SK-N-SH (cell line): ENCODE measurements at regions not wholly inside any gene's neighbourhood (a gene's known extent, or its start where the extent isn't known, plus 50 kb on each side); places are given as distances from the start of the nearest gene placed in this dataset.

Experiments used
- CTCF ChIA-PET: fragments of 300-600, 350-600 bp; formaldehyde crosslinking; extraction: SDS; loops from one replicate; lab custom pipeline; 2021; lab: Yijun Ruan, JAX
- POLR2A ChIA-PET: fragments of 350-600 bp; sonication (Branson Sonifier 250); formaldehyde crosslinking; extraction: SDS; loops from one replicate; lab custom pipeline; 2020; ENCODE audit warnings: antibody characterized with exemption, inconsistent platforms; lab: Yijun Ruan, JAX
- DNase-seq: peaks from one replicate; pipeline ENCODE4 v3.0.0; 2012
- H2AFZ ChIP-seq: fragments of 200-600 bp; sonication (generic); 2 replicates; pipeline ENCODE4 v1.8.1; 2016; ENCODE audit warnings: antibody characterized with exemption, mild to moderate bottlenecking, low read depth
- H3F3A ChIP-seq: fragments of 200-600 bp; sonication (generic); replicated peaks from 2 replicates; pipeline ENCODE3; 2016; ENCODE audit warnings: antibody characterized with exemption, mild to moderate bottlenecking; ENCODE audit not compliant: insufficient read depth
- H3K27ac ChIP-seq, 2 experiments: fragments of 200-500 bp in 1 of 2; fragments of 200-600 bp in 1 of 2; sonication (Bioruptor generic) in 1 of 2; sonication (generic), shearing (Covaris generic) in 1 of 2; 2 replicates each; pipeline versions ENCODE4 v1.5.1 to v1.6.1; 2014 to 2016; ENCODE audit warnings: low read depth in 2 of 2, inconsistent platforms in 1 of 2, low read length in 1 of 2, mild to moderate bottlenecking in 1 of 2, mixed read lengths in 1 of 2
- H3K27me3 ChIP-seq: fragments of 200-600 bp; sonication (generic), shearing (Covaris generic); 2 replicates; pipeline ENCODE4 v1.6.1; 2016; ENCODE audit warnings: mixed run types; ENCODE audit not compliant: insufficient read depth
- H3K36me3 ChIP-seq, 2 experiments: fragments of 200-500 bp in 1 of 2; fragments of 200-600 bp in 1 of 2; sonication (Bioruptor generic) in 1 of 2; sonication (generic) in 1 of 2; replicated peaks in 1 of 2; 2 replicates each; pipeline versions ENCODE3 to v1.5.1; 2014 to 2016; ENCODE audit warnings: low read length in 1 of 2, mild to moderate bottlenecking in 1 of 2; ENCODE audit not compliant: insufficient read depth in 2 of 2, control insufficient read depth in 1 of 2
- H3K4me1 ChIP-seq, 2 experiments: fragments of 200-500 bp in 1 of 2; fragments of 200-600 bp in 1 of 2; sonication (Bioruptor generic) in 1 of 2; sonication (generic), shearing (Covaris generic) in 1 of 2; 2 replicates each; pipeline versions ENCODE4 v1.5.1 to v1.6.1; 2014 to 2016; ENCODE audit warnings: low read depth in 1 of 2, low read length in 1 of 2, mixed run types in 1 of 2; ENCODE audit not compliant: insufficient read depth in 2 of 2, control insufficient read depth in 1 of 2
- H3K4me2 ChIP-seq: fragments of 200-600 bp; sonication (generic), shearing (Covaris generic); 2 replicates; pipeline ENCODE4 v1.6.1; 2017; ENCODE audit warnings: mixed run types
- H3K4me3 ChIP-seq, 2 experiments: fragments of 200-500 bp in 1 of 2; fragments of 200-600 bp in 1 of 2; sonication (Bioruptor generic) in 1 of 2; sonication (generic), shearing (Covaris generic) in 1 of 2; 2 replicates each; pipeline versions ENCODE4 v1.5.1 to v1.8.1; 2014 to 2016; ENCODE audit warnings: low read depth in 2 of 2, inconsistent platforms in 1 of 2, low read length in 1 of 2, mild to moderate bottlenecking in 1 of 2, mixed read lengths in 1 of 2, moderate library complexity in 1 of 2
- H3K79me2 ChIP-seq: fragments of 200-600 bp; sonication (generic); 2 replicates; pipeline ENCODE4 v1.8.1; 2017; ENCODE audit warnings: mild to moderate bottlenecking; ENCODE audit not compliant: insufficient read depth
- H3K9ac ChIP-seq: fragments of 200-600 bp; sonication (generic); 2 replicates; pipeline ENCODE4 v1.6.1; 2017; ENCODE audit warnings: mixed run types
- H3K9me2 ChIP-seq: fragments of 200-600 bp; sonication (generic); 2 replicates; pipeline ENCODE4 v1.6.1; 2017; ENCODE audit warnings: mixed run types
- H3K9me3 ChIP-seq: fragments of 200-600 bp; sonication (generic); 2 replicates; pipeline ENCODE4 v1.6.1; 2017; ENCODE audit warnings: mixed run types, mild to moderate bottlenecking, moderate library complexity
- H4K20me1 ChIP-seq: fragments of 200-600 bp; sonication (generic); 2 replicates; pipeline ENCODE4 v1.6.1; 2017; ENCODE audit warnings: mild to moderate bottlenecking, mixed run types; ENCODE audit not compliant: insufficient read depth
- CHD2 ChIP-seq: fragments of 150-350 bp; IDR thresholded peaks from 2 replicates; pipeline ENCODE4 v1.6.1; 2018; ENCODE audit warnings: low read length; ENCODE audit not compliant: partially characterized antibody
- ELF1 ChIP-seq: IDR thresholded peaks from 2 replicates; pipeline ENCODE4 v1.4.0; 2012
- EP300 ChIP-seq, 2 experiments: IDR thresholded peaks; 2 replicates each; pipeline versions ENCODE4 v1.4.0 to v1.6.1; 2012; ENCODE audit warnings: borderline replicate concordance in 1 of 2, low read depth in 1 of 2, low read length in 1 of 2
- JUND ChIP-seq: IDR thresholded peaks from 2 replicates; pipeline ENCODE4 v1.4.0; 2012
- MEF2A ChIP-seq: IDR thresholded peaks from 2 replicates; pipeline ENCODE4 v1.4.0; 2012; ENCODE audit warnings: low read depth, borderline replicate concordance
- MXI1 ChIP-seq: IDR thresholded peaks from 2 replicates; pipeline ENCODE4 v1.6.1; 2012; ENCODE audit warnings: mild to moderate bottlenecking, low read depth, low read length, improper control_type of control experiment
- NFIC ChIP-seq: IDR thresholded peaks from 2 replicates; pipeline ENCODE4 v1.4.0; 2012; ENCODE audit warnings: borderline replicate concordance
- NRF1 ChIP-seq: IDR thresholded peaks from 2 replicates; pipeline ENCODE4 v1.6.1; 2012; ENCODE audit warnings: low read depth, mild to moderate bottlenecking, low read length
- PBX3 ChIP-seq: IDR thresholded peaks from 2 replicates; pipeline ENCODE4; 2012
- RFX5 ChIP-seq: IDR thresholded peaks from 2 replicates; pipeline ENCODE4 v1.6.1; 2012; ENCODE audit warnings: mild to moderate bottlenecking, improper control_type of control experiment, low read length
- RXRA ChIP-seq: IDR thresholded peaks from 2 replicates; pipeline ENCODE4 v1.4.0; 2012; ENCODE audit warnings: low read depth, mild to moderate bottlenecking, borderline replicate concordance
- SIN3A ChIP-seq: IDR thresholded peaks from 2 replicates; pipeline ENCODE4 v1.6.1; 2012; ENCODE audit warnings: low read depth, mild to moderate bottlenecking, low read length, moderate library complexity, borderline replicate concordance
- YY1 ChIP-seq: IDR thresholded peaks from 2 replicates; pipeline ENCODE4 v1.4.0; 2012; ENCODE audit warnings: low read depth, mild to moderate bottlenecking
- WGBS: methylation state at CpG from one replicate; pipeline ENCODE4 v1.1.6; 2017; ENCODE audit warnings: low lambda C conversion rate; 5-methylcytosine and 5-hydroxymethylcytosine counted together
- TF ChIP-seq, protein P1 (sequence below): fragments of 200-600 bp; sonication (generic); IDR thresholded peaks from 2 replicates; pipeline ENCODE4 v1.6.1; 2017; ENCODE audit warnings: antibody characterized with exemption, mild to moderate bottlenecking, moderate library complexity
- TF ChIP-seq, protein P2 (sequence below): IDR thresholded peaks from 2 replicates; pipeline ENCODE4 v1.4.0; 2012; ENCODE audit warnings: low read depth, borderline replicate concordance

- peaks cover 100% of the 10 kb centered on the region for H3K79me2 ChIP-seq
- no peak overlapping the region for H3K9ac ChIP-seq
- no peaks in the 10 kb centered on the region for H3K9me2 ChIP-seq
- peaks cover 5% of the 10 kb centered on the region for H3F3A ChIP-seq
- CTCF ChIA-PET = interaction anchor here (3.5 kb wide), 1 partner anchor 37 kb away, joined by 23 read pairs; no protein-coding TSS in a partner anchor
- H2AFZ ChIP-seq = no peak overlapping the region
- no peaks in the 10 kb centered on the region for H3K27me3 ChIP-seq
- H3K4me1 ChIP-seq = peaks cover 0 to 16% of the 10 kb centered on the region in 2 experiments; a peak in 2 of 4 replicates
- no peaks in the 10 kb centered on the region for H3K9me3 ChIP-seq
- DNase-seq = no peak
- WGBS = 83% methylated on average over 4 of the region's 4 CpGs
- peaks cover 10 to 20% of the 10 kb centered on the region in 2 experiments for H3K36me3 ChIP-seq
- peaks cover 28% of the 10 kb centered on the region; the same call in 1 of the 2 replicates for H4K20me1 ChIP-seq
- no peak overlapping the region for H3K27ac ChIP-seq
- no peak overlapping the region for H3K4me2 ChIP-seq
- H3K4me3 ChIP-seq = no peak overlapping the region
- POLR2A ChIA-PET = no interaction called here
- TF ChIP-seq RFX5 = no peak
- TF ChIP-seq MEF2A = no peak
Observed at GRCh38 chr7:130933919-130934318, 199.9 kb upstream of the KLF14 start.

- Histone ChIP-seq H3K27ac (no peak overlapping the region), H2AFZ (no peak overlapping the region), H3K9me3 (no peaks in the 10 kb centered on the region), H3K4me3 (no peak overlapping the region), H3K27me3 (no peaks in the 10 kb centered on the region)
- DNase-seq = no peak
- POLR2A ChIA-PET = no interaction called here
- 95% methylated on average over 11 of the region's 11 CpGs for WGBS
- no peak for TF ChIP-seq MXI1
- TF ChIP-seq NRF1 = no peak
- TF ChIP-seq SIN3A = no peak
- TF ChIP-seq PBX3 = no peak
- TF ChIP-seq RFX5 = no peak
- no peak for TF ChIP-seq JUND
- TF ChIP-seq, all 33 proteins: peak for 0
- H3K9me2 ChIP-seq = no peaks in the 10 kb centered on the region
- CTCF ChIA-PET = interaction anchor here (0.7 to 4.9 kb wide), 4 partner anchors 11 to 105 kb away, joined by 3 to 23 read pairs (median 12); no protein-coding TSS in a partner anchor
- H3K4me2 ChIP-seq = no peak overlapping the region
- H3K9ac ChIP-seq = no peak overlapping the region
- peaks cover 0 to 25% of the 10 kb centered on the region in 2 experiments; a peak in 3 of 4 replicates for H3K4me1 ChIP-seq
- peaks cover 100% of the 10 kb centered on the region for H3K79me2 ChIP-seq
- H3F3A ChIP-seq = peaks cover 10% of the 10 kb centered on the region
- H4K20me1 ChIP-seq = peaks cover 28% of the 10 kb centered on the region; the same call in 1 of the 2 replicates
- peaks cover 10 to 23% of the 10 kb centered on the region in 2 experiments for H3K36me3 ChIP-seq
Observed at GRCh38 chr7:130935564-130936157, 201.7 kb upstream of the KLF14 start.

DNA sequence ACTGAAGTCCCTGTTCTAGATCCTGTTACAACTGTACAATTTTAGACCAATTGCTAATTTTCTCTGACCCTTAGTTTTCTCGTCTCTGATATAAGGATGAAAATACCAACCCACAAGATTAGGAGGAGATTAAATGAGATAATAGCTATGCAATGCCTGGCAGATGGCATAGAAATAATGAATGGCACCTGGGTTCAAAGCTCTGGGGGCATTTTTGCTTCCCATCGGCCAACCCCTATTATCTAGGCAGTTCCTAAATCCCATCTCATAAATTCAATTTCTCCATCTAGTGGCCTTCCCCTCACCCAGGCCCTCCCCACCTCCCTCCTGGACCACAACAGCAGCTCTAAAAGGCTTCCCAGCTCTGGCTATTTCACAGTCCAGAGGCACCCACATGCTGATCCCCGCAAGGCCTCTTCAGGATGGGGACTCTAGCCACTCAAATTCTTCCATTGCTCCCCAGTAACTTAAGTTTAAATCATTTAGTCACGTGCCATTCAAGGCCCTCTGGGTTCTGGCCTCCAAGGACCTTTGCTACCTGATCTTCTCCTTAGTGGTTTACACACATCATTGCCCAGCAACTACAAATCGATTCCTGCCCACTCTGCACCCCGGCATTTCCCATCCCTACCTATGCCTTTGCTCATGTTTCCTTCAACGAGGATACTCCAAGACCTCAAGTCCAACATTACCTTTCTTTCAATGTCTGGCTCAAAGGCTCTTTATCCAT, 202.4 kb upstream of the KLF14 start:
- Histone ChIP-seq H3K79me2 (peaks cover 100% of the 10 kb centered on the region), H3K9me3 (no peaks in the 10 kb centered on the region), H3K9me2 (no peaks in the 10 kb centered on the region), H3K4me1 (peaks cover 0 to 22% of the 10 kb centered on the region in 2 experiments; a peak in 3 of 4 replicates), H3K4me3 (no peak overlapping the region), H4K20me1 (peaks cover 28% of the 10 kb centered on the region; the same call in 1 of the 2 replicates), H3K27ac (no peak overlapping the region), H3K9ac (no peak overlapping the region), H3F3A (peaks cover 10% of the 10 kb centered on the region), H3K4me2 (no peak overlapping the region), H3K36me3 (peaks cover 17 to 23% of the 10 kb centered on the region in 2 experiments), H3K27me3 (no peaks in the 10 kb centered on the region), H2AFZ (no peak overlapping the region)
- no peak for DNase-seq
- 93% methylated on average over 7 of the region's 7 CpGs for WGBS
- ChIA-PET CTCF (interaction anchor here (0.7 to 4.9 kb wide), 3 partner anchors 10 to 104 kb away, joined by 3 to 23 read pairs (median 21); no protein-coding TSS in a partner anchor), POLR2A (no interaction called here)
- TF ChIP-seq EP300 (IDR thresholded peaks at IDR 0.05; ENCODE audit: borderline replicate concordance in 1 of 2, low read depth in 1 of 2, low read length in 1 of 2) (no peak), NRF1 (no peak), CHD2 (no peak), MXI1 (no peak), SIN3A (no peak), NFIC (no peak), RXRA (no peak), YY1 (no peak), ELF1 (no peak), RFX5 (no peak)
- TF ChIP-seq, protein P1, sequence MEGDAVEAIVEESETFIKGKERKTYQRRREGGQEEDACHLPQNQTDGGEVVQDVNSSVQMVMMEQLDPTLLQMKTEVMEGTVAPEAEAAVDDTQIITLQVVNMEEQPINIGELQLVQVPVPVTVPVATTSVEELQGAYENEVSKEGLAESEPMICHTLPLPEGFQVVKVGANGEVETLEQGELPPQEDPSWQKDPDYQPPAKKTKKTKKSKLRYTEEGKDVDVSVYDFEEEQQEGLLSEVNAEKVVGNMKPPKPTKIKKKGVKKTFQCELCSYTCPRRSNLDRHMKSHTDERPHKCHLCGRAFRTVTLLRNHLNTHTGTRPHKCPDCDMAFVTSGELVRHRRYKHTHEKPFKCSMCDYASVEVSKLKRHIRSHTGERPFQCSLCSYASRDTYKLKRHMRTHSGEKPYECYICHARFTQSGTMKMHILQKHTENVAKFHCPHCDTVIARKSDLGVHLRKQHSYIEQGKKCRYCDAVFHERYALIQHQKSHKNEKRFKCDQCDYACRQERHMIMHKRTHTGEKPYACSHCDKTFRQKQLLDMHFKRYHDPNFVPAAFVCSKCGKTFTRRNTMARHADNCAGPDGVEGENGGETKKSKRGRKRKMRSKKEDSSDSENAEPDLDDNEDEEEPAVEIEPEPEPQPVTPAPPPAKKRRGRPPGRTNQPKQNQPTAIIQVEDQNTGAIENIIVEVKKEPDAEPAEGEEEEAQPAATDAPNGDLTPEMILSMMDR = no peak
- TF ChIP-seq, protein P2, sequence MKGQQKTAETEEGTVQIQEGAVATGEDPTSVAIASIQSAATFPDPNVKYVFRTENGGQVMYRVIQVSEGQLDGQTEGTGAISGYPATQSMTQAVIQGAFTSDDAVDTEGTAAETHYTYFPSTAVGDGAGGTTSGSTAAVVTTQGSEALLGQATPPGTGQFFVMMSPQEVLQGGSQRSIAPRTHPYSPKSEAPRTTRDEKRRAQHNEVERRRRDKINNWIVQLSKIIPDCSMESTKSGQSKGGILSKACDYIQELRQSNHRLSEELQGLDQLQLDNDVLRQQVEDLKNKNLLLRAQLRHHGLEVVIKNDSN = no peak
